Activated T-helper 17 cell treated with anti-CD3 and anti-CD28 coated beads, Interleukin-2, amount 50 U/mL, for 72 hours (primary cell): ENCODE measurements at regions not wholly inside any gene's neighbourhood (a gene's known extent, or its start where the extent isn't known, plus 50 kb on each side); places are given as distances from the start of the nearest gene placed in this dataset.

Source experiments
- ATAC-seq: fragments of 150-1000 bp; cut with Tn5 transposase; replicated peaks from 2 replicates; pipeline ENCODE4 v1.10.0; 2021; ENCODE audit warnings: mild to moderate bottlenecking, moderate library complexity
- H3K27ac Mint-ChIP-seq: one replicate; pipeline ENCODE4 v1.8.0; 2022; ENCODE audit warnings: mixed read lengths
- H3K27me3 Mint-ChIP-seq: one replicate; pipeline ENCODE4 v1.8.0; 2022; ENCODE audit warnings: mixed read lengths
- H3K36me3 Mint-ChIP-seq: one replicate; pipeline ENCODE4 v1.8.0; 2022; ENCODE audit warnings: low read depth, mild to moderate bottlenecking, mixed read lengths
- H3K4me1 Mint-ChIP-seq: one replicate; pipeline ENCODE4 v1.8.0; 2022; ENCODE audit warnings: mixed read lengths
- H3K4me3 Mint-ChIP-seq: one replicate; pipeline ENCODE4 v1.8.0; 2022; ENCODE audit warnings: mild to moderate bottlenecking, mixed read lengths
- H3K9me3 Mint-ChIP-seq: one replicate; pipeline ENCODE4 v1.8.0; 2022; ENCODE audit warnings: mixed read lengths

DNA sequence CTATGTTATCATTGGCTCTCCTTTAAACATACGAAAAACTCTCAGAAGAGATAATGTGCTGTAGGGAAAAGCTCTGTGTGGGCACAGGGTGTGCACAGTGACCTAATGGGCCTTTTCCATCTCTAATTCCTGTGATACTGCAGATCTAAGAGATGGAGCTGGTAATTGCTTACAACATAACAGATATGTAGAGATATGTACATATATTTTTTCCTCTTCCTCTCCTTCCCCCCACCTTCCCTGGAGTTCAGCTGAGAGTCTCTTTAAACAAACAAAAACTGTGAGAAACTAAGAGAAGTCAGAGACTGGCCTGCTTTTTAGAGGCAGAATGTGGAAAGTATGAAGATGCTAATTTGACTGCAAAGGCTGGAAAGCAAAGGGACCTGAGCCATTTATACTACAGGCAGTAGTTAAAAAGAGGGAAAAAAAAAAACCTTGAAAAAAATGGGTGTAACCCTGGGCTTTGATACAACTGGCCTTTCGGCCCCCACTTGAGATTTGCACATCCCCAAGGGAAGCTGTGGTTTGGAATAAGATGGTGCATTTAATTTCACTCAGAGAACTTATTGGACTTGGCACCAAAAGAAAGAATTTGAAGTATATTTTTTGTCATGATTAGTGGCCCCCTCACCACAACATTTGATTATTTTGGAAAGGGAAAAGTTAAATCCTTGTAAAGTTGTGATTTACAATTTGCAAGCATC lies 502.2 kb upstream of the ZEB2 start:
- no peaks in the 10 kb centered on the region for H3K36me3 Mint-ChIP-seq
- H3K27me3 Mint-ChIP-seq, result no peaks in the 10 kb centered on the region
- no peaks in the 10 kb centered on the region for H3K4me1 Mint-ChIP-seq
- H3K27ac Mint-ChIP-seq, result no peak overlapping the region
- no peak overlapping the region for H3K4me3 Mint-ChIP-seq
- ATAC-seq, result no peak
- no peaks in the 10 kb centered on the region for H3K9me3 Mint-ChIP-seq

DNA sequence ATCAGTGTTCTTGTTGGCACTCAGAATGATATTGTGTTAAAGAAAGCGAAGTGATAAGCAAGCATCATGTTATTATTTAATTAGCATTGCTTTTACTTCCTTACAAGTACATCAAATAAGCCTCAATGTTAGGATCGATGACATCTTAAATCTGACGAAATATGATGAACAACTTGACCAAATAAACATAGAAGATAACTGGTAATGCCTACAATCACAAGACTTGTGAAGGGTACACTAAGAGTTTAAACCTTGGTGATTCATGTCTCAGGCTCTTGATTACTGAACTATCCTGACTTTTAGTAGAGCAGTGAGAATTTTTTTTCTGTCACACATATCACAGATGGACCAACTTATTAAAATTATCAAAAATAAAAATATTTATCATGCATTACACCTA lies 500.8 kb upstream of the ZEB2 start:
- no peaks in the 10 kb centered on the region for H3K9me3 Mint-ChIP-seq

DNA sequence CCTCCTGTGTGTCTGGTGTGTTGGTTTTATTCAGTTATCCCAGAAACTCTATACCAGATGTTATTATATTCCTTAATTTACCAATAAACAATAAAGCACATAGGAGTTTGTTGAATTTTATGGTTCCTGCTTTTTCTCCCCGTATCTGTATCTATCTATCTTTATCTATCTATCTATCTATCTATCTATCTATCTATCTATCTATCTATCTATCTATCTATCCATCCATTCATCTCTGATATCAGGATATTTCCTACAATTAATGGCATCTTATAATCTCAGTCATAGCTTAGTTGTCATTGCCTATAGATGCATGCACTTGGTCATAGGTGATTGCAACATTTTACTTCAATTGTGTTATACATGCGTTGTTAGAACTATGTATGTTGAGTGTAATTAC lies 500.2 kb upstream of the ZEB2 start:
- H3K36me3 Mint-ChIP-seq, result no peaks in the 10 kb centered on the region
- no peaks in the 10 kb centered on the region for H3K9me3 Mint-ChIP-seq
- no peak for ATAC-seq
- no peaks in the 10 kb centered on the region for H3K4me1 Mint-ChIP-seq
- no peaks in the 10 kb centered on the region for H3K27me3 Mint-ChIP-seq
- H3K27ac Mint-ChIP-seq, result no peak overlapping the region
- no peak overlapping the region for H3K4me3 Mint-ChIP-seq

More for the DNA sequence above, 500.8 kb upstream of the ZEB2 start:
- Mint-ChIP-seq H3K4me3 (no peak overlapping the region), H3K27ac (no peak overlapping the region), H3K27me3 (no peaks in the 10 kb centered on the region), H3K4me1 (no peaks in the 10 kb centered on the region), H3K36me3 (no peaks in the 10 kb centered on the region)
- no peak for ATAC-seq

- Mint-ChIP-seq H3K4me1 (no peaks in the 10 kb centered on the region), H3K4me3 (no peak overlapping the region)
- ATAC-seq, result no peak
These were observed 498.6 kb upstream of the ZEB2 start for GRCh38 chr2:145018502-145018901.

GRCh38 chr2:145017149-145017548 lies 497.2 kb upstream of the ZEB2 start:
- Mint-ChIP-seq H3K36me3 (no peaks in the 10 kb centered on the region), H3K27me3 (no peaks in the 10 kb centered on the region), H3K27ac (no peak overlapping the region), H3K4me1 (no peaks in the 10 kb centered on the region), H3K4me3 (no peak overlapping the region), H3K9me3 (no peaks in the 10 kb centered on the region)
- ATAC-seq, result no peak

More at GRCh38 chr2:145018502-145018901, 498.6 kb upstream of the ZEB2 start:
- H3K27me3 Mint-ChIP-seq, result no peaks in the 10 kb centered on the region
- H3K9me3 Mint-ChIP-seq, result no peaks in the 10 kb centered on the region
- H3K27ac Mint-ChIP-seq, result no peak overlapping the region
- H3K36me3 Mint-ChIP-seq, result no peaks in the 10 kb centered on the region

DNA sequence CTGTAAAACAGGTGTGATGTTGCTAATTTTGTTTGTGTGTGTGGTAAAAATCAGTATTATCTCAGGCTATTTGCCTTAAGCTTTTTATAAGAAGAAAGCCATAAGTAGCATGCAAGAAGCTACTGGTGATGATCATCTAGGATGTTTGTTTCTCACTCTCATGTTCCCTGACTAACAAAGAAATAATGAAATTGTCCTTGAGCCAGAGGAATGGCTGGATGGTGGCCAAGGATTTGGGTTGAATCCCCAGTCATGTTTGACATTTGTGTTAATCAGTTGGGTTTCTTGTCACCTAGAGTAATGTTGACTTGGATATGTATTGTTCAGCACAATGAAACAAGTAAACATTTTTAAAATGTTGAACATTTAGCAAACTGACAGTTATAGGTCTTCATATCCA lies 496.8 kb upstream of the ZEB2 start:
- H3K9me3 Mint-ChIP-seq, result no peaks in the 10 kb centered on the region
- H3K4me3 Mint-ChIP-seq, result no peak overlapping the region
- ATAC-seq, result no peak
- H3K27me3 Mint-ChIP-seq, result no peaks in the 10 kb centered on the region
- no peaks in the 10 kb centered on the region for H3K36me3 Mint-ChIP-seq
- no peaks in the 10 kb centered on the region for H3K4me1 Mint-ChIP-seq
- H3K27ac Mint-ChIP-seq, result no peak overlapping the region

DNA sequence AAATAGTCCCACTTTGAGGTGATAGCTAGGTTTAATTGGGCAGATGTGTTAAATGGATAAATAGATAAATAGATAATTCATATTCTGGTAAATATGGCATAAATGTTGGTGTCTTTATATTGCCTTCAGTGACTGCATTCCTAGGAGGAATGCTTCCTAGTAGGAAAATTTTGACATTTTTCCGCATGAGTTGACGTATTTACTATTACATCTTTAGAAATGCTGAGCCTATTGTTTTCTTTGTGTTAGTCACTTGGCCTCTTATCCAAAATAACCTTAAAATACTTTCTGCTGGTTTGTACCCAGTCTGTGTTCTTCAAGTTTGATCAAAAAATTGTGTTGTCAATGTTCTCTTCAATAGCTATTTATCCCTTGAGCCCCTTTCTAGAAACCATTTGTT lies 495.6 kb upstream of the ZEB2 start:
- Mint-ChIP-seq H3K4me3 (no peak overlapping the region), H3K27me3 (no peaks in the 10 kb centered on the region), H3K36me3 (no peaks in the 10 kb centered on the region), H3K9me3 (no peaks in the 10 kb centered on the region), H3K4me1 (no peaks in the 10 kb centered on the region), H3K27ac (no peak overlapping the region)
- no peak for ATAC-seq

- H3K4me1 Mint-ChIP-seq, result no peaks in the 10 kb centered on the region
- H3K27me3 Mint-ChIP-seq, result no peaks in the 10 kb centered on the region
- no peaks in the 10 kb centered on the region for H3K36me3 Mint-ChIP-seq
- no peak for ATAC-seq
- H3K9me3 Mint-ChIP-seq, result no peaks in the 10 kb centered on the region
- H3K4me3 Mint-ChIP-seq, result no peak overlapping the region
- no peak overlapping the region for H3K27ac Mint-ChIP-seq
These were observed 492.9 kb upstream of the ZEB2 start for GRCh38 chr2:145012806-145013205.

- no peak for ATAC-seq
- no peaks in the 10 kb centered on the region for H3K36me3 Mint-ChIP-seq
- H3K27me3 Mint-ChIP-seq, result no peaks in the 10 kb centered on the region
- H3K4me1 Mint-ChIP-seq, result no peaks in the 10 kb centered on the region
- H3K4me3 Mint-ChIP-seq, result no peak overlapping the region
- no peak overlapping the region for H3K27ac Mint-ChIP-seq
- H3K9me3 Mint-ChIP-seq, result no peaks in the 10 kb centered on the region
These were observed 492.3 kb upstream of the ZEB2 start for GRCh38 chr2:145012214-145012670.

GRCh38 chr2:145010635-145011034 lies 490.7 kb upstream of the ZEB2 start:
- H3K9me3 Mint-ChIP-seq, result no peaks in the 10 kb centered on the region
- H3K4me1 Mint-ChIP-seq, result no peaks in the 10 kb centered on the region
- peaks cover 4% of the 10 kb centered on the region for H3K27me3 Mint-ChIP-seq
- H3K27ac Mint-ChIP-seq, result no peak overlapping the region
- no peak for ATAC-seq
- H3K4me3 Mint-ChIP-seq, result no peak overlapping the region
- no peaks in the 10 kb centered on the region for H3K36me3 Mint-ChIP-seq

DNA sequence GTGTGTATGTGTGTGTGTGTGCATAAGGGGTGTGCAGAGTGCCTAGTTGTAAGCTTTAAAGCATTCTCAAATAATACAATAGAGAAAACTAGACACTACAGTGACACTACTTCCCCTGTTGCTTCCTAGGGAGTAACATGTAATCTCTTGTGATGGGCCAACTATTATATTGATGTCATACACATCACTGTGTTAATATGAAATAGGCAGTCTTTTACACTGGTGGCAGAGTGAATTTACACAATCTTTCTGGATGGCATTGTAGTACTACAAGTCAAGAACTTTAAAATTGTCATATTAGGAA lies 488.0 kb upstream of the ZEB2 start:
- Mint-ChIP-seq H3K36me3 (no peaks in the 10 kb centered on the region), H3K4me3 (no peak overlapping the region), H3K4me1 (no peaks in the 10 kb centered on the region), H3K27me3 (peaks cover 7% of the 10 kb centered on the region), H3K27ac (no peak overlapping the region), H3K9me3 (no peaks in the 10 kb centered on the region)
- ATAC-seq, result no peak

DNA sequence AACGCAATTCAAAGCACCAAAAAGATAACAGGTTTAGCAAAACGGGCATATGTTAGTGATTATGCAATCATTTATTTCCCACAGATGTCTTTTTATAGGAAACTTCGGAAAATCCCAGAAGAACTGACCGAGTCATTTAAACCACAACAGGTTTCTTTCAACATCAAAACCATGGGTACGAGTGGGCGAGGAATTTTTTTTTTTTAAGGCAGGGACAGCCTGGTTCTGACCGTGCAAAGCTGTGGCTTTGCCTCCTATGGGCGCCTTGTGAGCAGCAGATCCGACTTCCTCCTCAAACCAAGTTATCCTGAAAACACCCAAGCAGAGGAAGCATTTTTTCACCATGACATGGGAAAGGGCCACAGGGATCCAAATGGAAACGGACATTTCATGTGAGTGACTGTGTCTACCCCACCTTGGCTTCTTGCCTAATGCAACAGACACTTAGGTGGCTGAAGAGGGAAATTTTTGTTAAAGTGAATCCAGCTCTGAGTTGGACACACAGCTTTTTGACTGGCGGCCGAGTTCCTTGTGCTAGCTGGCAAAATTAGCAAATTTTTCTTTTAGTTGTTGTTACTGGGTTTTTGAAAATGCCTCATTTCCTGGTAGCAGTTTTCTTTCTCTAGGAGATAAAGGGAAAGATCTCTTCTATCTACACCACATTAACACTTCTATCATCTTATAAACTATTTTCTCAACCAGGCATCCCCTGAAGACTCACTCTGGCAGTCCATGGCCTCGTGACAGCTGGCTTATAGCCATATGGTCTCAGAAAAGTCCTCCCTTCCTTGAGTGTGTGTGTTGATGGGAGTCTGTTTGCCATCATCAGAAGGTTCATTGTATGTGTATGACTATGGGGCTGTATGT lies 487.4 kb upstream of the ZEB2 start:
- ATAC-seq, result no peak
- Mint-ChIP-seq H3K4me3 (no peak overlapping the region), H3K27ac (no peak overlapping the region), H3K9me3 (no peaks in the 10 kb centered on the region), H3K4me1 (no peaks in the 10 kb centered on the region), H3K27me3 (peaks cover 7% of the 10 kb centered on the region), H3K36me3 (no peaks in the 10 kb centered on the region)

GRCh38 chr2:145002624-145003023 lies 482.7 kb upstream of the ZEB2 start:
- Mint-ChIP-seq H3K27me3 (peaks cover 7% of the 10 kb centered on the region), H3K4me1 (no peaks in the 10 kb centered on the region), H3K36me3 (no peaks in the 10 kb centered on the region), H3K4me3 (no peak overlapping the region), H3K27ac (no peak overlapping the region), H3K9me3 (no peaks in the 10 kb centered on the region)
- ATAC-seq, result no peak

- no peak for ATAC-seq
- Mint-ChIP-seq H3K36me3 (no peaks in the 10 kb centered on the region), H3K27me3 (peaks cover under 1% of the 10 kb centered on the region), H3K27ac (no peak overlapping the region), H3K4me3 (no peak overlapping the region), H3K9me3 (no peaks in the 10 kb centered on the region), H3K4me1 (no peaks in the 10 kb centered on the region)
These were observed 480.5 kb upstream of the ZEB2 start for GRCh38 chr2:145000376-145000775.

DNA sequence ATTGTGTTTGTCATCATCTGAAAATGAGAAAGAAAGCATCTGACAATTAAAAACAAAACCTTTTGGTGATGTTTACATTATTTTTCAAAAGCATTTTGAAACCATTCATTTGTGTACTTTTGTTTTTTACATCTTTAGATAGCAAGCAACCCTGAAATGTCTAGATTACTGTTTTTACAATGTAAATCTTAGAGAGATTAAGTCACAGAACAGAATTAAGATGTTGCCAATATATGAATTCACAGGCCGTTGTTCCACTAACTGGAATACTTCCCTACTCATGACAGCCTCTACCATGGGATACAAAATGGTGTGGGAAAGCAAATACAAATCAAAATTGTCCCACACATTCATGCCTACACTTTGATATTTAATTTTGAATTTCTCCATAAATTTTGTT lies 480.0 kb upstream of the ZEB2 start:
- Mint-ChIP-seq H3K4me1 (no peaks in the 10 kb centered on the region), H3K27ac (no peak overlapping the region), H3K27me3 (no peaks in the 10 kb centered on the region)

More for the DNA sequence above, 480.0 kb upstream of the ZEB2 start:
- H3K9me3 Mint-ChIP-seq, result no peaks in the 10 kb centered on the region
- H3K4me3 Mint-ChIP-seq, result no peak overlapping the region
- ATAC-seq, result no peak
- H3K36me3 Mint-ChIP-seq, result no peaks in the 10 kb centered on the region
